B cell (primary cell): ENCODE measurements at regions not wholly inside any gene's neighbourhood (a gene's known extent, or its start where the extent isn't known, plus 50 kb on each side); places are given as distances from the start of the nearest gene placed in this dataset.

Source experiments
- ATAC-seq: fragments of 200-7000 bp; cut with Tn5 transposase; one replicate; pipeline ENCODE4 v1.10.0; 2021; ENCODE audit warnings: low read depth, mild to moderate bottlenecking, moderate number of reproducible peaks, moderate library complexity
- CTCF ChIA-PET: fragments of 350-600 bp; sonication (Branson Sonifier 250); formaldehyde crosslinking; loops from one replicate; lab custom pipeline; 2021; ENCODE audit warnings: antibody characterized with exemption, inconsistent platforms; lab: Charles Lee
- POLR2A ChIA-PET: fragments of 350-600 bp; sonication (Branson Sonifier 250); formaldehyde crosslinking; loops from one replicate; lab custom pipeline; 2021; ENCODE audit warnings: antibody characterized with exemption; lab: Charles Lee
- DNase-seq: peaks from one replicate; pipeline ENCODE4 v3.0.0; 2013
- H2AFZ ChIP-seq: 2 replicates; pipeline ENCODE4 v1.6.1; 2012; ENCODE audit warnings: mild to moderate bottlenecking, low read depth, low read length; ENCODE audit not compliant: insufficient read depth, poor library complexity, severe bottlenecking
- H3K27ac ChIP-seq, 2 donors: 1 replicate in 1 of 2; 2 replicates in 1 of 2; pipeline ENCODE4 v1.5.1; 2012 to 2013; ENCODE audit warnings: low read length in 2 of 2, mild to moderate bottlenecking in 2 of 2, moderate library complexity in 1 of 2
- H3K27me3 ChIP-seq, 4 experiments: fragments of 200-600 bp in 1 of 4; sonication (generic) in 1 of 4; replicated peaks in 1 of 4; 1 replicate in 2 of 4; 2 replicates in 2 of 4; pipeline versions ENCODE4 v1.6.1 to v1.7.0; 2013 to 2016; ENCODE audit warnings: low read length in 3 of 4, mild to moderate bottlenecking in 2 of 4, mixed read lengths in 1 of 4, moderate library complexity in 1 of 4; ENCODE audit not compliant: insufficient read depth in 4 of 4, control insufficient read depth in 3 of 4; ENCODE audit errors: control extremely low read depth in 1 of 4
- H3K36me3 ChIP-seq, 2 experiments: replicated peaks in 1 of 2; 1 replicate in 1 of 2; 2 replicates in 1 of 2; pipeline versions ENCODE4 v1.6.1 to v1.7.1; 2013; ENCODE audit warnings: low read length in 1 of 2; ENCODE audit not compliant: insufficient read depth in 2 of 2, control insufficient read depth in 1 of 2; ENCODE audit errors: control extremely low read depth in 1 of 2, extremely low read depth in 1 of 2
- H3K4me1 ChIP-seq, 2 donors: fragments of 200-600 bp in 1 of 2; sonication (generic) in 1 of 2; 1 replicate in 1 of 2; 2 replicates in 1 of 2; pipeline versions ENCODE4 v1.5.1 to v1.6.1; 2013 to 2017; ENCODE audit warnings: low read length in 2 of 2; ENCODE audit not compliant: control insufficient read depth in 2 of 2, insufficient read depth in 2 of 2
- H3K4me2 ChIP-seq: replicated peaks from 2 replicates; pipeline ENCODE3; 2012; ENCODE audit warnings: mild to moderate bottlenecking, low read depth, low read length; ENCODE audit not compliant: poor library complexity, severe bottlenecking
- H3K4me3 ChIP-seq, 5 experiments: fragments of 200-600 bp in 1 of 5; sonication (generic) in 1 of 5; 1 replicate in 3 of 5; 2 replicates in 2 of 5; pipeline versions ENCODE4 v1.5.1 to v1.7.0; 2011 to 2016; ENCODE audit warnings: low read length in 4 of 5, mild to moderate bottlenecking in 4 of 5, low read depth in 2 of 5, control low read depth in 1 of 5, moderate library complexity in 1 of 5; ENCODE audit not compliant: insufficient read depth in 1 of 5; ENCODE audit errors: control extremely low read depth in 1 of 5, extremely low read depth in 1 of 5
- H3K79me2 ChIP-seq: fragments of 200-600 bp; sonication (generic); one replicate; pipeline ENCODE4 v1.6.0; 2016; ENCODE audit warnings: low read length; ENCODE audit not compliant: control insufficient read depth, insufficient read depth
- H3K9ac ChIP-seq: fragments of 200-600 bp; sonication (generic); 2 replicates; pipeline ENCODE4 v1.6.1; 2017; ENCODE audit warnings: mild to moderate bottlenecking, low read length, moderate library complexity
- H3K9me3 ChIP-seq, 3 donors: one replicate each; pipeline versions ENCODE4 v1.6.1 to v1.7.1; 2013; ENCODE audit warnings: low read length in 2 of 3; ENCODE audit not compliant: control insufficient read depth in 2 of 3, insufficient read depth in 1 of 3; ENCODE audit errors: control extremely low read depth in 1 of 3
- H4K20me1 ChIP-seq: 2 replicates; pipeline ENCODE4 v1.6.0; 2012; ENCODE audit warnings: mild to moderate bottlenecking, low read length; ENCODE audit not compliant: insufficient read depth, control insufficient read depth, poor library complexity, severe bottlenecking
- H3K27ac Mint-ChIP-seq: one replicate; pipeline ENCODE4 v1.8.0; 2021; ENCODE audit warnings: mixed read lengths
- H3K27me3 Mint-ChIP-seq: one replicate; pipeline ENCODE4 v1.8.0; 2021; ENCODE audit warnings: mixed read lengths
- H3K4me1 Mint-ChIP-seq: one replicate; pipeline ENCODE4 v1.8.0; 2021; ENCODE audit warnings: mixed read lengths
- H3K4me3 Mint-ChIP-seq: one replicate; pipeline ENCODE4 v1.8.0; 2021; ENCODE audit warnings: mixed read lengths
- H3K9me3 Mint-ChIP-seq: one replicate; pipeline ENCODE4 v1.8.0; 2022; ENCODE audit warnings: mixed read lengths; ENCODE audit not compliant: insufficient read depth
- EZH2 ChIP-seq: IDR thresholded peaks from 2 replicates; pipeline ENCODE4 v1.6.1; 2012; ENCODE audit warnings: borderline replicate concordance, low read depth, mild to moderate bottlenecking, moderate library complexity, low read length; ENCODE audit not compliant: insufficient read depth, poor library complexity, severe bottlenecking
- WGBS: methylation state at CpG from one replicate; pipeline ENCODE4 v1.1.5; 2013; ENCODE audit warnings: missing lambda C conversion rate; ENCODE audit not compliant: insufficient coverage; 5-methylcytosine and 5-hydroxymethylcytosine counted together
- intact Hi-C: fragments of 100-400 bp; cut with micrococcal nuclease; formaldehyde crosslinking; loops from one replicate; pipeline ENCODE4 v1.10.0; 2022
- TF ChIP-seq, protein P1 (sequence below): fragments of 200-600 bp; IDR thresholded peaks from one replicate; pipeline ENCODE4 v1.8.0; 2022; ENCODE audit warnings: antibody characterized with exemption, mild to moderate bottlenecking

GRCh38 chr6:67094431-67094946, 1387.5 kb upstream of the EYS start:
- no peaks in the 10 kb centered on the region for H3K4me1 Mint-ChIP-seq

GRCh38 chr6:67073938-67074337, 1366.9 kb upstream of the EYS start:
- Histone ChIP-seq H4K20me1 (no peaks in the 10 kb centered on the region), H3K27ac (no peak overlapping the region), H3K4me1 (no peaks in the 10 kb centered on the region), H3K4me3 (no peak overlapping the region), H3K9ac (no peak overlapping the region), H3K79me2 (no peaks in the 10 kb centered on the region), H3K9me3 (peaks cover 0 to 4% (median 0%) of the 10 kb centered on the region in 3 donors), H2AFZ (no peak overlapping the region), H3K36me3 (no peaks in the 10 kb centered on the region), H3K27me3 (no peaks in the 10 kb centered on the region), H3K4me2 (no peak overlapping the region)
- H3K27ac Mint-ChIP-seq: no peak overlapping the region
- no CpG with 5 or more reads among the region's 3 CpGs for WGBS
- intact Hi-C loops: no loop called here
- DNase-seq (no peak), ATAC-seq (no peak)
- no peak overlapping the region for H3K4me3 Mint-ChIP-seq
- ChIA-PET POLR2A (no interaction called here), CTCF (no interaction called here)
- no peaks in the 10 kb centered on the region for H3K27me3 Mint-ChIP-seq
- TF ChIP-seq EZH2: no peak
- TF ChIP-seq, protein P1, sequence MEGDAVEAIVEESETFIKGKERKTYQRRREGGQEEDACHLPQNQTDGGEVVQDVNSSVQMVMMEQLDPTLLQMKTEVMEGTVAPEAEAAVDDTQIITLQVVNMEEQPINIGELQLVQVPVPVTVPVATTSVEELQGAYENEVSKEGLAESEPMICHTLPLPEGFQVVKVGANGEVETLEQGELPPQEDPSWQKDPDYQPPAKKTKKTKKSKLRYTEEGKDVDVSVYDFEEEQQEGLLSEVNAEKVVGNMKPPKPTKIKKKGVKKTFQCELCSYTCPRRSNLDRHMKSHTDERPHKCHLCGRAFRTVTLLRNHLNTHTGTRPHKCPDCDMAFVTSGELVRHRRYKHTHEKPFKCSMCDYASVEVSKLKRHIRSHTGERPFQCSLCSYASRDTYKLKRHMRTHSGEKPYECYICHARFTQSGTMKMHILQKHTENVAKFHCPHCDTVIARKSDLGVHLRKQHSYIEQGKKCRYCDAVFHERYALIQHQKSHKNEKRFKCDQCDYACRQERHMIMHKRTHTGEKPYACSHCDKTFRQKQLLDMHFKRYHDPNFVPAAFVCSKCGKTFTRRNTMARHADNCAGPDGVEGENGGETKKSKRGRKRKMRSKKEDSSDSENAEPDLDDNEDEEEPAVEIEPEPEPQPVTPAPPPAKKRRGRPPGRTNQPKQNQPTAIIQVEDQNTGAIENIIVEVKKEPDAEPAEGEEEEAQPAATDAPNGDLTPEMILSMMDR: no peak
- no peaks in the 10 kb centered on the region for H3K9me3 Mint-ChIP-seq
- H3K4me1 Mint-ChIP-seq: no peaks in the 10 kb centered on the region

More at GRCh38 chr6:67094431-67094946, 1387.5 kb upstream of the EYS start:
- no peak for DNase-seq
- Histone ChIP-seq H3K9me3 (peaks cover 0 to 4% (median 2%) of the 10 kb centered on the region in 3 donors), H3K4me2 (no peak overlapping the region), H3K79me2 (no peaks in the 10 kb centered on the region), H3K36me3 (no peaks in the 10 kb centered on the region), H4K20me1 (no peaks in the 10 kb centered on the region), H3K27me3 (no peaks in the 10 kb centered on the region), H2AFZ (no peak overlapping the region), H3K4me3 (no peak overlapping the region), H3K27ac (no peak overlapping the region), H3K4me1 (no peaks in the 10 kb centered on the region), H3K9ac (no peak overlapping the region)
- intact Hi-C loops: no loop called here
- Mint-ChIP-seq H3K27ac (no peak overlapping the region), H3K27me3 (no peaks in the 10 kb centered on the region), H3K4me3 (no peak overlapping the region), H3K9me3 (no peaks in the 10 kb centered on the region)
- TF ChIP-seq EZH2: no peak
- TF ChIP-seq, protein P1: no peak
- no peak for ATAC-seq
- ChIA-PET CTCF (no interaction called here), POLR2A (no interaction called here)
- 40% methylated on average over 1 of the region's 3 CpGs for WGBS
